ENCODE measurements at regions not wholly inside any gene's neighbourhood (a gene's known extent, or its start where the extent isn't known, plus 50 kb on each side); places are given as distances from the start of the nearest gene placed in this dataset.

DNA sequence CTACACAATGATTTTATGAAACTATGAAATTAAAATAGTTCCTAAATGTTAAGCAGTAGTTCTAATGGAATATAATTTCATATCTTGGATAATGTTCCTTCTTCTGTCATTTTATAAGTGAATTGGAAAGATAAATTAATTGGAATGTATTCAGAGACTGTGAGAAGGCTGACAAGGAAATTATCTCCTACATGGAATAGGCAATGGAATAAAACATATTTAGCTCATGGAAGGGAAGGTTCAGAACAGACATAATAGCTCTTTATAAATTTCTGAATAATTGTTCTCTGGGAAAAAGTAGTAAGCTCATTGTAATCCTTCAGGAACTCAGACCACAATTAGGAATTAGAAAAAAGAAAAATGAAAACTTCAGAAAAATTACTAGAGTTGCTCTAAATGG is 1172.3 kb upstream of the SORCS1 start:
- no peak overlapping the region for H2BK120ac ChIP-seq (ENCODE audit: low read depth, low read length)
- no peak overlapping the region for H3K4ac ChIP-seq (ENCODE audit: low read depth, low read length)
- H3K27me3 ChIP-seq (ENCODE audit: control insufficient read depth, insufficient read depth, low read length): no peaks in the 10 kb centered on the region
- H3K4me3 ChIP-seq (ENCODE audit: insufficient read depth, low read depth, low read length): no peak overlapping the region
- no peak overlapping the region for H4K91ac ChIP-seq (ENCODE audit: insufficient read depth, low read depth, low read length)
- H4K5ac ChIP-seq (ENCODE audit: low read depth, low read length): no peak overlapping the region
- no peaks in the 10 kb centered on the region for H3K79me1 ChIP-seq (ENCODE audit: low read depth in 1 of 2, low read length in 2 of 2)
- no peaks in the 10 kb centered on the region for H3K4me1 ChIP-seq (ENCODE audit: control insufficient read depth, insufficient read depth, low read length)
- H2AFZ ChIP-seq (replicated peaks; ENCODE audit: low read length, poor library complexity): no peak overlapping the region
- no peak overlapping the region for H2BK20ac ChIP-seq (ENCODE audit: low read depth, low read length)
- no peak overlapping the region for H3K14ac ChIP-seq (replicated peaks; ENCODE audit: low read depth, low read length)
- no peaks in the 10 kb centered on the region for H4K20me1 ChIP-seq (ENCODE audit: insufficient read depth, low read length)
- no peaks in the 10 kb centered on the region for H3K9me1 ChIP-seq (ENCODE audit: insufficient read depth, low read length)
- no peak overlapping the region for H4K8ac ChIP-seq (ENCODE audit: low read depth in 2 of 2, low read length in 2 of 2)
- no peak overlapping the region for H2BK5ac ChIP-seq (ENCODE audit: low read depth, low read length, poor library complexity, severe bottlenecking)
- ChIA-PET CTCF (no interaction called here), POLR2A (ENCODE audit: unreplicated experiment) (no interaction called here)
- in situ Hi-C loops (cut with MboI; ENCODE audit: low sequenced_read_pairs) (no loop called here), intact Hi-C loops (cut with micrococcal nuclease) (no loop called here), dilution Hi-C loops (cut with HindIII; ENCODE audit: low sequenced_read_pairs, unreplicated experiment) (no loop called here)
- DNase-seq (no peak), ATAC-seq (ENCODE audit: low read depth) (no peak)
- no peak overlapping the region for H3K18ac ChIP-seq (ENCODE audit: low read depth, low read length)
- TF ChIP-seq CHD1 (IDR thresholded peaks at IDR 0.05; ENCODE audit: low read depth, low read length): no peak
- TF ChIP-seq RAD21 (IDR thresholded peaks at IDR 0.05; ENCODE audit: low read length): no peak
- TF ChIP-seq, protein P1, sequence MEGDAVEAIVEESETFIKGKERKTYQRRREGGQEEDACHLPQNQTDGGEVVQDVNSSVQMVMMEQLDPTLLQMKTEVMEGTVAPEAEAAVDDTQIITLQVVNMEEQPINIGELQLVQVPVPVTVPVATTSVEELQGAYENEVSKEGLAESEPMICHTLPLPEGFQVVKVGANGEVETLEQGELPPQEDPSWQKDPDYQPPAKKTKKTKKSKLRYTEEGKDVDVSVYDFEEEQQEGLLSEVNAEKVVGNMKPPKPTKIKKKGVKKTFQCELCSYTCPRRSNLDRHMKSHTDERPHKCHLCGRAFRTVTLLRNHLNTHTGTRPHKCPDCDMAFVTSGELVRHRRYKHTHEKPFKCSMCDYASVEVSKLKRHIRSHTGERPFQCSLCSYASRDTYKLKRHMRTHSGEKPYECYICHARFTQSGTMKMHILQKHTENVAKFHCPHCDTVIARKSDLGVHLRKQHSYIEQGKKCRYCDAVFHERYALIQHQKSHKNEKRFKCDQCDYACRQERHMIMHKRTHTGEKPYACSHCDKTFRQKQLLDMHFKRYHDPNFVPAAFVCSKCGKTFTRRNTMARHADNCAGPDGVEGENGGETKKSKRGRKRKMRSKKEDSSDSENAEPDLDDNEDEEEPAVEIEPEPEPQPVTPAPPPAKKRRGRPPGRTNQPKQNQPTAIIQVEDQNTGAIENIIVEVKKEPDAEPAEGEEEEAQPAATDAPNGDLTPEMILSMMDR (conservative IDR thresholded peaks at IDR 0.05; ENCODE audit: low read depth, low read length): no peak
- TF ChIP-seq CEBPB (IDR thresholded peaks at IDR 0.05; ENCODE audit: low read depth, low read length): no peak
- no peak for TF ChIP-seq SMC3 (IDR thresholded peaks at IDR 0.05; ENCODE audit: low read depth, low read length)
- TF ChIP-seq RCOR1 (IDR thresholded peaks at IDR 0.05; ENCODE audit: insufficient replicate concordance, low read length): no peak
- TF ChIP-seq RFX5 (IDR thresholded peaks at IDR 0.05; ENCODE audit: low read depth, low read length): no peak
- no peak for TF ChIP-seq MAFK (IDR thresholded peaks at IDR 0.05; ENCODE audit: low read depth, low read length)
- no peak for TF ChIP-seq FOS (IDR thresholded peaks at IDR 0.05; ENCODE audit: low read depth, low read length)
- no peak for TF ChIP-seq MXI1 (IDR thresholded peaks at IDR 0.05; ENCODE audit: borderline replicate concordance, low read depth, low read length)
- H3K9me3 ChIP-seq (ENCODE audit: control insufficient read depth, insufficient read depth, low read length): no peaks in the 10 kb centered on the region
- no peak overlapping the region for H3K27ac ChIP-seq (ENCODE audit: insufficient read depth, low read length)
- no peaks in the 10 kb centered on the region for H3K36me3 ChIP-seq (ENCODE audit: control insufficient read depth, insufficient read depth, low read length)
- no TSS peak for BruUV-seq (replicated peaks)
- no peak overlapping the region for H2AK5ac ChIP-seq (ENCODE audit: low read depth, low read length)
- no peak overlapping the region for H3K4me2 ChIP-seq (ENCODE audit: low read depth, low read length)
- no peak overlapping the region for H3K9ac ChIP-seq (ENCODE audit: low read depth, low read length)
- H3K23ac ChIP-seq (ENCODE audit: low read depth, low read length): no peak overlapping the region
- no peak overlapping the region for H2BK15ac ChIP-seq (ENCODE audit: low read depth, low read length)
- no peak overlapping the region for H2AK9ac ChIP-seq (replicated peaks; ENCODE audit: low read depth, low read length, poor library complexity)
- no peak overlapping the region for H3K56ac ChIP-seq (ENCODE audit: extremely low read depth, insufficient read depth, low read length)

Data from IMR-90 (cell line).